H7 (cell line): ENCODE measurements at regions not wholly inside any gene's neighbourhood (a gene's known extent, or its start where the extent isn't known, plus 50 kb on each side); places are given as distances from the start of the nearest gene placed in this dataset.

Source experiments
- DNase-seq: peaks from one replicate; pipeline ENCODE4 v3.0.0; 2012
- H3K27me3 ChIP-seq: 2 replicates; pipeline ENCODE4 v1.6.0; 2011; ENCODE audit warnings: mild to moderate bottlenecking, low read length; ENCODE audit not compliant: control insufficient read depth, insufficient read depth
- H3K36me3 ChIP-seq: replicated peaks from 2 replicates; pipeline ENCODE4 v1.5.1; 2011; ENCODE audit warnings: low read length; ENCODE audit not compliant: control insufficient read depth, insufficient read depth
- H3K4me3 ChIP-seq: 2 replicates; pipeline ENCODE4 v1.5.1; 2011; ENCODE audit warnings: low read depth, mild to moderate bottlenecking, control low read depth, low read length, moderate library complexity; ENCODE audit not compliant: insufficient read depth

DNA sequence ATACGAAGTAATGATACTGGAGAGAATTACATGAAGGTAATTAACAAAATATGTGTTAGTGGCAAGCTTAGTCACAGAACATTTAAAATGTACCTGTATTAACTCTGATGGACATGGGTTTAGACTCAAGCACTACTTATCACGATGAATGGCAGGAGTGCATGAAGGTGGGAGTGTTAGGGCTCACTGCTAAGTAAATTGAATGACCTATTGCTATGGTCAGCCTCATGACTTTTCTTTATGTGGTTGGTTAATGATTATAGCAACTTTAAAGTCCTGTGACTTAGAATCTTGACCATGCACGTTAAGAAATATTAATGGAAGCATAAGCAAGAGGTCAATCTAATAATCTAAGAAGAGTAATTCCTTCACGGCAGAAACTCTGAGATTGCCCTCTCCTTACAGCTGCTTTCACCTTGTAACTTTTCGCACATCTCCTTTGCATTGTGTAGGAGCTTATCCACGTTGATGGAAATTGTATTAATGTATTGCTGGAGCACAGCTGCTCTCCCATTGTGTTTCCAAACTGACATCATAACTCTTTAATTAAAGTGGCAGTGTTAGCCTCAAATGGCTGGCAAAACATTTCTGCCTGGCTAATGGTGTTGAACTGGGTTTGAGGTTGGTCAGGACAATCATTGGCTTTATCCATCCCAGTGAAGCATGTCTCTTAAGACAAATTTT, 114.5 kb downstream of the RXFP2 start:
- no peaks in the 10 kb centered on the region for H3K36me3 ChIP-seq
- H3K27me3 ChIP-seq, result no peaks in the 10 kb centered on the region; the same call in 1 of the 2 replicates
- DNase-seq, result no peak
- no peak overlapping the region for H3K4me3 ChIP-seq

DNA sequence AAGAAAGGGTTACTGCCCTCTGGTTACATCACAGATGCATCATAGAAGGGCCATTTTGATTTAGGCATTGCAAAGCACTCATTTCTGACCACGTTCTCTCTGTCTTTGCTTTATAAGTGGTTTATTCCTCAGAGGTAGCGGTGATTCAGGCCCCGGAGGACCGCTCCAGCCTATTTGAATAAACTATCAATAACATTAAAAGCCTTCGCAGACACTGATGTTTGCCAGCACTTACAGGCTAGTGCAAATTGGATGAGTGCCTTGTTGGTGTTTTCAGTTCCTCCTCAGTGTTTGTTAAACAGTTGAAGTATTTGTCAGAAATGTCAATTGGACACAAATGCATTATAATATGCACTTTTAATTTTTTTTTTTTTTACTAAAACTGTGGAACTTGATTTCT, 120.2 kb downstream of the RXFP2 start:
- Histone ChIP-seq H3K36me3 (no peaks in the 10 kb centered on the region), H3K4me3 (no peak overlapping the region), H3K27me3 (no peaks in the 10 kb centered on the region)
- no peak for DNase-seq

DNA sequence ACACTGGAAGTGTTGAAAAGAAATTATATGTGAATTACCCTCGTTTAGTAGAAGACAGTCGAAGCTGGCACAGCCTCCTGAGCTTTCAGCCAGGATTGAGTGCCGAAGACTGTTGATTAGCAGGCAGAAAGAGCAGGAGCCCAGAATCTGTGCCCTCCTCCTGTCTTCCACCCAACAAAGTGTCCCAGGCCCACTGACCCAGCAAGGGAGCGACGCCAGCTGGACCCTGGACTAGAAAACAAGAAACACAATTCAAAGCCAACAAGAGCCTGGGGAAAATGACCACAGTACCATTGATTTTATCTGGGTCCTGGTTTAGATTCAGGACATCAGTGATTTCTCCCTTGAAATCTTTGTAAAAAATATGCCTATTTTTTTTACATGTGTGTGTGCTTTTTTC, 120.7 kb downstream of the RXFP2 start:
- DNase-seq, result no peak
- Histone ChIP-seq H3K36me3 (no peaks in the 10 kb centered on the region), H3K27me3 (no peaks in the 10 kb centered on the region), H3K4me3 (no peak overlapping the region)

DNA sequence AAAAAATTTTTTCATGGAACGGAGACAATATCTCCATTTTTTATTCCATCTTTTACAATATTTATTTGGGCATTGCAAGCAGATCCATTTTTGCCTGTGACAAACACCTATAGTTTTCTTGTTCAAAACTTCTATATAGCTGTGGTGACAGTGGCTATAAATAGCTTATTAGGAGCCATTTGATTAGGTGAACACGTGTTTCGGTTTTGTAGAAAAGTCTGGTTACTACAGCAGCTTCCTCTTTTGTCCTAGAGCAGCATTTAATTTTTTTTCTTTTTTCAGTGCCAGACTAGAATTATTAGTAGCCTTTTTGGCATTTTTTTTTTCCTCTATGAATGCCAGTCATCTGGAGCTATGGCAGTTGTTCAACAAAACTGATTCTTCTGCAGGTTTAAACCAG, 123.5 kb downstream of the RXFP2 start:
- DNase-seq, result no peak
- no peaks in the 10 kb centered on the region for H3K36me3 ChIP-seq
- H3K4me3 ChIP-seq, result no peak overlapping the region
- no peaks in the 10 kb centered on the region for H3K27me3 ChIP-seq

DNA sequence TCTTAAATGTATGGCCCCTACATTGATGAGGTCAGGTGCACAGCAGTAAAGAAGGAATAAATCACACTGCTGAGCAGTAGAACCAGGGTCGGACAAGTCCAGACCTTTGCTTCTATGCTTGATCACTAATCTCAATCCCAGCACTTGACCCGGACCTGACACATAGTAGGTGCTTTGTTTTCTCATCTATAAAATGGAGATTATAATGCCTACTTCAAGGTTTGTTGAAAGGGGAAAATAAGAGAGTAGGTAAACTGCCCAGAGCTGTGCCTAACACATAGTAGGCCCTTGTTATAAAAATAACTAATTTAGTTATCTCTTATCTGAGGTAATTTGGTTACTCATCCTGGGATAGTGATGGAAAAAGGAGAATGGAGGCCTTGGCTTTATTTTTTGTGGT, 125.0 kb downstream of the RXFP2 start:
- H3K27me3 ChIP-seq, result no peaks in the 10 kb centered on the region
- DNase-seq, result no peak

DNA sequence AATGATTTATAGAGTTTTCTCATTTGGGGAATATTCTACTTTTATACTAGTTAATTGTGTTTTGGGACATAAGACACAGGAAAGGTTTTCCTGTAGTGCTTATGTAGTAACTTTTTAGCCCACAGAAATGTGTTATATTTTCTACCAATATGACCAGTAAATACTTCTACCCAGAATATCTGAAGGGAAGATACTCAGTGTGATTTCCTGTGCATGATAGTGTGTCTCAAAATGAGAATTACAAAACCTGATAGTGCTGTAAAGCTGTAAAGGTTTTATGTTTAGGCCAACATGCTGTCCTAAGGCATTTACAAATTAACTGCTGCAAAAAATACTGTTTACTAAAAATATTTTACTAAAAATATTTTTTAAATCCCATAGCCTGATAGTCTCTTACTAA, 126.8 kb downstream of the RXFP2 start:
- no peak for DNase-seq
- Histone ChIP-seq H3K27me3 (no peaks in the 10 kb centered on the region), H3K4me3 (no peak overlapping the region), H3K36me3 (no peaks in the 10 kb centered on the region)

More for the DNA sequence above, 125.0 kb downstream of the RXFP2 start:
- Histone ChIP-seq H3K4me3 (no peak overlapping the region), H3K36me3 (no peaks in the 10 kb centered on the region)

DNA sequence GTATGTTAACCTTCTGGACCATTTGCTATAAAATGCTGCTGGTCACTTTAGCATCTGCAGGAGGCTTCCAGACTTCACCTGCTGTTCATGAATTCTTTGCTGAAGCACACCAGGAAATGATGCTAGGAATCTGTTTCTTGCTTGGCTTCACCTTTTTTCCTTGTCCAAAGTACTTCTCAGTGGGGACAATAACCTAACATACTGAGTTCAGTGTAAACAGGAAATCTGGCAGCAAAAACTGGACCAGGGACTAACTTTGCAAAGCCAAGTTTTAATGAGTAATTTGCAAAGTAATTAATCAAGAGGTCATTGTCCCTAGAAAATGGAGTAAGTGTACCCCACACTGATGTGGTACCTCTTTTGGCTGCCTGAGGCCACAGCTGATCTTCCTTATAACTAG, 128.4 kb downstream of the RXFP2 start:
- Histone ChIP-seq H3K4me3 (no peak overlapping the region), H3K27me3 (no peaks in the 10 kb centered on the region), H3K36me3 (no peaks in the 10 kb centered on the region)
- DNase-seq, result no peak

DNA sequence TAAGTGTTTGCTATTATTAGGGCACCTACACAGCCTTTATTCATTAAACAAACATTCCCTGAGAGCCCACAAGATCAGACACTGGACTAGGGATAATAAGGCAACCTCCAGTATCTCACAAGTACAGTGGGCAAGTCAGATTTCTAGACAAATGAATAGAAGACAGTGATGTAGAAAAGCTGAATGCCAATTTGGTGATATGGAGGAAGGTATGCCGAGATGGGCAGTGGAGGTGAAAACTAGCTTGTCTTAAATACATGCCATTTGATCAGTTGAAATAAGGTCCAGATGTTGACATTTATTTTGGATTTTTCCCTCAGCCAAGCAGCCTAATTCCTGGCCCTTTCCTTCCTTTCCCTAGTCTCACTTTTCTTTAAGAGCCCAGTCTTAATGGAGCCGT, 130.3 kb downstream of the RXFP2 start:
- DNase-seq, result no peak
- H3K4me3 ChIP-seq, result no peak overlapping the region
- H3K36me3 ChIP-seq, result no peaks in the 10 kb centered on the region
- H3K27me3 ChIP-seq, result no peaks in the 10 kb centered on the region

DNA sequence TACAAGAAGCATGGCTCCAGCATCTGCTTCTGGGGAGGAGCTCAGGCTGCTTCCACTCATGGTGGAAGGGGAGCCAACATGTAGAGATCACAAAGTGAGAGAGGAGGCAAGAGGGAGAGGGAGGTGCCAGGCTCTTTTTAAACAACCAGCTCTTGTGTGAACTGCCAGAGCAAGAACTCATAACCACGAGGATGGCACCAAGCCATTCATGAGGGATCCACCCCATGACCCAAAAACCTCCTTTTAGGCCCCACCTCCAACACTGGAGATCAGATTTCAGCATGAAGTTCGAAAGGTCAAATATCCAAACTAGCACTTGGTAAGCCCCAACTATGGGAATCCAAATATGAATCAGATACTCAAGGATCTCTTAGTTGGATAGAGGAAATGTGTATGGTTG, 131.2 kb downstream of the RXFP2 start:
- Histone ChIP-seq H3K4me3 (no peak overlapping the region), H3K36me3 (no peaks in the 10 kb centered on the region), H3K27me3 (no peaks in the 10 kb centered on the region)
- no peak for DNase-seq

DNA sequence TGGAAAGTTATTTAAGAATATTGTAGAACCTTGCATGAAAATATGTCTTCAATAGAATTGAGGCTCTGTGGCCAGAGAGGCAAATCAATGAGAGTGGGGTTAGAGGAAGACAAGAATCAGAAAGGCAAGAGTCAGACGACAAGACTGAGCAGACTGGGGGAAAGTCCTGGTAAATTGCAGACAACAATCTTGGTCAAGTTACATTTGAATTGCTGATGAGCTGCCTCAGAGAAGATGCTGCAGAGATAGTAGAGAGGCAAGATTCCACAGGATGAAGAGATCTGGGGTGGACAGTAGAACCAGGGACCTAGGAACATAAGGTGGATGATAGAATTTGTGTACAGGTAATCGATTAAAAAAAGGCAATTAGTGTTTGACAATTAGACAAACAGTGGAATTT, 133.8 kb downstream of the RXFP2 start:
- H3K36me3 ChIP-seq, result no peaks in the 10 kb centered on the region
- no peak overlapping the region for H3K4me3 ChIP-seq
- no peak for DNase-seq
- no peaks in the 10 kb centered on the region for H3K27me3 ChIP-seq

DNA sequence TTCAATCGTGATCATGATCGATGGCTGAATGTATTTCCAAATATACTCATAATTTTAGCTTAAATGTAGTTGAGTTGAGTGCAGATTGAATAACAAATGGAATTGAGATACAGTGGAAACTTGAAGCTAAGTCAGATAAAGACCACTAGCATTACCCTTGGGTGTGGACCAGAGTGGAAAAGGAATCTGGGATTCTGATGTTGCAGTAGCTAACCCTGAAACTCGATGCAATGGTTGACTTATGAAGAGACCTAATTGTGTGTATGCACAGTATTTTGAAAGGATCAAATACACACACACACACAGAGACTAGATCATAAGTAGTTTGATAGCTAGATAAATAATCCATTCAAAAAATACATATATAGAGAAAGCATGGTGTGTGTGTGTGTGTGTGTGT, 135.8 kb downstream of the RXFP2 start:
- Histone ChIP-seq H3K27me3 (no peaks in the 10 kb centered on the region), H3K36me3 (no peaks in the 10 kb centered on the region), H3K4me3 (no peak overlapping the region)
- DNase-seq, result no peak

DNA sequence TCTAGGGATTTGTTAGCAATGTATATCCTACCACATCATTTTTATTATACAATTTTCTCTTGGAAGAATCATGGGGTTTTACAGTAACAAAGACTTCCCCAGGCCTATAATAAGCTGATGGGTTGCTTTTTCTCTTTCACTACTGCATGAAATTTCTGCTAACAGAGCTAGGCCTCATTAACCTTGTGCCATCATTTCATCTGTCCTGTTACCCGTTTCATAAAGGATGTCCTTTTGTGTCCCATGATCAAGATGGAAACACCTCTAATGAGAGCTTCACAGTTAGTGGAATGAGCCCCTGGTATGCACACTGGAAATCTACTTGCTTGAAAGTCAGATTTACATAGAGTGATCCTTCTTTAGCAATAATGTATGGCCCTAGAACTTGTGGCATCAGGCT, 138.7 kb downstream of the RXFP2 start:
- no peak for DNase-seq
- Histone ChIP-seq H3K36me3 (no peaks in the 10 kb centered on the region), H3K4me3 (no peak overlapping the region), H3K27me3 (no peaks in the 10 kb centered on the region)

DNA sequence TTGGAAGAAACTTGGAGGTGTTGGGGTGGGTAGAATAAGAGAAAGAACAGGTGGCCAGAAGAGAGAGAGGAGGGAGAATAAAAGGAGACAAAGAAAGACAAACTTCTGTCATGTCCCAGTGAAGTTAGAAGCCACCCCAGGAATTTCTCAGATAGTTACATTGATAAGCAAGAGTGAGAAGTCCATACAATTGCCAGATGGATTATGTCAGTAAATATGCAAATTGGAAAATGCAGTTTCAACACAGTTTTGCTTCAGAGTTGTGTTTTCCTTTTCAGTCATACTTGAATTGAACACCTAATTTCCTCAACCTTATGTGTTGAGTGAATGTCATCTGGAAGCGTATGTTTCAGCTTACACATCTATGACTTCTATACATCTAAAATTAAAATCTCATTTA, 139.2 kb downstream of the RXFP2 start:
- no peaks in the 10 kb centered on the region for H3K36me3 ChIP-seq
- H3K27me3 ChIP-seq, result no peaks in the 10 kb centered on the region
- no peak overlapping the region for H3K4me3 ChIP-seq
- DNase-seq, result no peak

DNA sequence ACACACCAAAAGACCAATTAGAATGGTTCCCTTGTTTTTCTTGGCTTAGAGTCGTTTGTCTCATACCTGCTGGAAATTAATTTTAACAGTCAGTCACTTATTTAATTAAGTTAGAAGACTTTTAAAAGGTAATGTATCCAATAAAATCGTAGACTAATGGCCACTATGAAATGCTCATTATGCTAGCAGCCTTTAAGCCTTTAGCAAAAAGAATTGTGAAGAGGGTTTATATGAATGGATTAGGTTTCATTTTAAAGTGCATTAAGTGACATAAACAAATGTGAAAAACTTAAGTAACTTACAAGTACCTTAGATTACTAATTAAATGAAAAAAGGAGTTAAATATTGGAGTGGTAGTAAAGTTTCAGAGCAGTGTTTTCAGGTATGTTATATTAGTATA, 139.6 kb downstream of the RXFP2 start:
- DNase-seq, result no peak
- Histone ChIP-seq H3K36me3 (no peaks in the 10 kb centered on the region), H3K27me3 (no peaks in the 10 kb centered on the region), H3K4me3 (no peak overlapping the region)

DNA sequence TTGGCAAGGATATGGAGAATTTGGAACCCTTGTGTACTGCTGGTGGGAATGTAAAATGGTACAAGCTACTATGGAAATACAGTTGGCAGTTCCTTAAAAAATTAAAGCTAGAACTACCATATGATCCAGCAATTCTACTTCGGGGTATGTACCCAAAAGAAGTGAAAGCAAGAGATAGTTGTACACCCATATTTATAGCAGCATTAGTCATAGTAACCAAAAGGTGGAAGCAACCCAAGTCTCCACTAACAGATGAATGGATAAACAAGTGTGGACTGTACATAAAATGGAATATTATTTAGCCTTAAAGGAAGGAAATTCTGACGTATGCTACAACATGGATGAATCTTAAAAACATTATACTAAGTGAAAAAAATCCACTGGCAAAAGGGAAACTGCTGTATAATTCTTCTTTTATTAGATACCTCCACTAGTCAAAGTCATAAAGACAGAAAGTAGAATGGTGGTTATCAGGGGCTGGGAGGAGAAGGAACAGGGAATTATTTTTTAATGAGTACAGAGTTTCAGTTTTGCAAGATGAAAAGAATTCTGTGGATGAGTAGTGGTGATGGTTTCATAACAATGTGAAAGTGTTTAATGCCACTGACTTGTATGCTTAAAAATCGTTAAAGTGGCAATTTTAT, 141.6 kb downstream of the RXFP2 start:
- Histone ChIP-seq H3K36me3 (no peaks in the 10 kb centered on the region), H3K4me3 (no peak overlapping the region), H3K27me3 (no peaks in the 10 kb centered on the region)
- no peak for DNase-seq

DNA sequence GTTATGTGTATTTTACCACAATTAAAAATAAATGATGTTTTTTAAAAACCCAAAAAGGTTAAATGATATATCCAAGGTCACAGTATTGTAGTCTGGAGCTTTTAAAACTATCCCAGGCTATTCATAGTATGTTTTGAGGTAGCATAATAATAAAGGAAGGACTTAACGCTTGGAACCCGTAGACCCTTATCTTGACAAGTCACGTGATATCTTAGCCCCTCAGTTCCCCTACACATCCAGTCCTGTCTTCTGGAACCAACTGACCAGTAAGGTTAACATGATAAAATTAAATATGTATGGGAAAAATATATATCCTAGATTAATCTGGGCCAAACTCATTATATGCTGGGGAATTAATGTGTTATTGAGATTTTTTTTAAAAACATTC, 142.2 kb downstream of the RXFP2 start:
- DNase-seq, result no peak
- no peaks in the 10 kb centered on the region for H3K36me3 ChIP-seq
- H3K4me3 ChIP-seq, result no peak overlapping the region
- H3K27me3 ChIP-seq, result no peaks in the 10 kb centered on the region
